CD8-positive, alpha-beta memory T cell (primary cell): ENCODE measurements at regions not wholly inside any gene's neighbourhood (a gene's known extent, or its start where the extent isn't known, plus 50 kb on each side); places are given as distances from the start of the nearest gene placed in this dataset.

Source experiments
- CTCF ChIA-PET: fragments of 350-600 bp; sonication (Branson Sonifier 250); formaldehyde crosslinking; loops from one replicate; lab custom pipeline; 2021; ENCODE audit warnings: antibody characterized with exemption; lab: Charles Lee
- POLR2A ChIA-PET: fragments of 350-600 bp; sonication (Branson Sonifier 250); formaldehyde crosslinking; loops from one replicate; lab custom pipeline; 2021; ENCODE audit warnings: antibody characterized with exemption; lab: Charles Lee
- DNase-seq, 5 donors: peaks; one replicate each; pipeline versions ENCODE4 v3.0.0 to v3.0.0-alpha.2; 2020 to 2022; ENCODE audit warnings: mixed read lengths in 1 of 5
- H3K27ac ChIP-seq: one replicate; pipeline ENCODE4 v1.7.0; 2013; ENCODE audit warnings: low read depth, mild to moderate bottlenecking, low read length, moderate library complexity
- H3K27me3 ChIP-seq: 2 replicates; pipeline ENCODE4 v1.7.0; 2013; ENCODE audit warnings: low read length, mild to moderate bottlenecking; ENCODE audit not compliant: insufficient read depth, poor library complexity, severe bottlenecking
- H3K36me3 ChIP-seq: 2 replicates; pipeline ENCODE4 v1.7.0; 2013; ENCODE audit warnings: mild to moderate bottlenecking, low read length, moderate library complexity; ENCODE audit not compliant: insufficient read depth
- H3K4me1 ChIP-seq: 2 replicates; pipeline ENCODE4 v1.7.0; 2013; ENCODE audit warnings: mild to moderate bottlenecking, low read length, moderate library complexity; ENCODE audit not compliant: insufficient read depth
- H3K4me3 ChIP-seq: 2 replicates; pipeline ENCODE4 v1.7.0; 2013; ENCODE audit warnings: mild to moderate bottlenecking, low read length
- H3K9me3 ChIP-seq: 2 replicates; pipeline ENCODE4 v1.7.0; 2013; ENCODE audit warnings: mild to moderate bottlenecking, low read length
- H3K27ac Mint-ChIP-seq, 8 donors: one replicate each; pipeline ENCODE4 v1.8.0; 2020 to 2021; ENCODE audit warnings: mixed read lengths in 8 of 8, mild to moderate bottlenecking in 6 of 8, inconsistent platforms in 3 of 8, moderate library complexity in 3 of 8
- H3K27me3 Mint-ChIP-seq, 2 donors: one replicate each; pipeline ENCODE4 v1.8.0; 2020 to 2021; ENCODE audit warnings: mixed read lengths in 2 of 2, mild to moderate bottlenecking in 1 of 2, moderate library complexity in 1 of 2
- H3K36me3 Mint-ChIP-seq, 3 donors: one replicate each; pipeline ENCODE4 v1.8.0; 2020 to 2021; ENCODE audit warnings: mixed read lengths in 3 of 3, inconsistent platforms in 1 of 3, mild to moderate bottlenecking in 1 of 3
- H3K4me1 Mint-ChIP-seq, 3 donors: one replicate each; pipeline ENCODE4 v1.8.0; 2020 to 2021; ENCODE audit warnings: mixed read lengths in 3 of 3, inconsistent platforms in 1 of 3, mild to moderate bottlenecking in 1 of 3
- H3K4me3 Mint-ChIP-seq, 7 donors: one replicate each; pipeline ENCODE4 v1.8.0; 2020 to 2021; ENCODE audit warnings: mixed read lengths in 7 of 7, mild to moderate bottlenecking in 6 of 7, moderate library complexity in 4 of 7, inconsistent platforms in 2 of 7
- H3K9me3 Mint-ChIP-seq, 5 donors: one replicate each; pipeline ENCODE4 v1.8.0; 2020 to 2022; ENCODE audit warnings: mixed read lengths in 5 of 5, mild to moderate bottlenecking in 3 of 5, moderate library complexity in 2 of 5, inconsistent platforms in 1 of 5

- H3K9me3 Mint-ChIP-seq, result peaks cover 0 to 2% (median 0%) of the 10 kb centered on the region in 5 donors
- Histone ChIP-seq H3K9me3 (no peaks in the 10 kb centered on the region), H3K4me3 (no peak overlapping the region), H3K4me1 (no peaks in the 10 kb centered on the region), H3K27me3 (no peaks in the 10 kb centered on the region), H3K27ac (no peak overlapping the region), H3K36me3 (no peaks in the 10 kb centered on the region)
- POLR2A ChIA-PET, result no interaction called here
- H3K36me3 Mint-ChIP-seq, result no peaks in the 10 kb centered on the region
- H3K27ac Mint-ChIP-seq, result no peak overlapping the region
- CTCF ChIA-PET, result no interaction called here
- H3K27me3 Mint-ChIP-seq, result peaks cover 0 to 4% of the 10 kb centered on the region in 2 donors
- no peaks in the 10 kb centered on the region for H3K4me1 Mint-ChIP-seq
- DNase-seq, result no peak
- H3K4me3 Mint-ChIP-seq, result no peak overlapping the region
Observed at GRCh38 chr3:152780553-152780952, 54.4 kb upstream of the P2RY1 start.

GRCh38 chr3:152785051-152785450 is 49.9 kb upstream of the P2RY1 start:
- CTCF ChIA-PET, result no interaction called here
- Histone ChIP-seq H3K27me3 (no peaks in the 10 kb centered on the region), H3K4me1 (no peaks in the 10 kb centered on the region), H3K4me3 (no peak overlapping the region), H3K27ac (no peak overlapping the region), H3K36me3 (no peaks in the 10 kb centered on the region), H3K9me3 (no peaks in the 10 kb centered on the region)
- no peaks in the 10 kb centered on the region for H3K36me3 Mint-ChIP-seq
- no peak for DNase-seq
- POLR2A ChIA-PET, result no interaction called here
- no peak overlapping the region for H3K4me3 Mint-ChIP-seq
- peaks cover 0 to 4% of the 10 kb centered on the region in 2 donors for H3K27me3 Mint-ChIP-seq
- no peaks in the 10 kb centered on the region for H3K4me1 Mint-ChIP-seq
- peaks cover 0 to 3% (median 0%) of the 10 kb centered on the region in 5 donors for H3K9me3 Mint-ChIP-seq
- no peak overlapping the region for H3K27ac Mint-ChIP-seq
